Activated CD8-positive, alpha-beta memory T cell treated with anti-CD3 and anti-CD28 coated beads, Interleukin-2, amount 50 U/mL, for 1 hour (primary cell): ENCODE measurements at regions not wholly inside any gene's neighbourhood (a gene's known extent, or its start where the extent isn't known, plus 50 kb on each side); places are given as distances from the start of the nearest gene placed in this dataset.

Experiments
- DNase-seq: peaks from one replicate; pipeline ENCODE4 v3.0.0-alpha.2; 2020; ENCODE audit errors: extremely low read depth

GRCh38 chr2:13010283-13010682, 293.5 kb downstream of the TRIB2 start:
- no peak for DNase-seq

- DNase-seq, result no peak
Observed at GRCh38 chr2:13014783-13015182, 298.0 kb downstream of the TRIB2 start.

GRCh38 chr2:13015532-13016320, 299.0 kb downstream of the TRIB2 start:
- no peak for DNase-seq

GRCh38 chr2:13018490-13018889, 301.8 kb downstream of the TRIB2 start:
- DNase-seq, result no peak

GRCh38 chr2:13019781-13020180, 303.0 kb downstream of the TRIB2 start:
- DNase-seq, result no peak

GRCh38 chr2:13020469-13020868, 303.7 kb downstream of the TRIB2 start:
- no peak for DNase-seq

GRCh38 chr2:13021470-13021957, 304.8 kb downstream of the TRIB2 start:
- DNase-seq, result no peak

GRCh38 chr2:13030606-13031005, 313.9 kb downstream of the TRIB2 start:
- DNase-seq, result no peak

GRCh38 chr2:13034861-13035260, 318.1 kb downstream of the TRIB2 start:
- no peak for DNase-seq

- no peak for DNase-seq
Observed at GRCh38 chr2:13035866-13036265, 319.1 kb downstream of the TRIB2 start.

- no peak for DNase-seq
Observed at GRCh38 chr2:13040043-13040442, 323.3 kb downstream of the TRIB2 start.

- no peak for DNase-seq
Observed at GRCh38 chr2:13046557-13047165, 329.9 kb downstream of the TRIB2 start.

GRCh38 chr2:13050764-13051163, 334.0 kb downstream of the TRIB2 start:
- no peak for DNase-seq

- DNase-seq, result no peak
Observed at GRCh38 chr2:13052547-13052946, 335.8 kb downstream of the TRIB2 start.

- DNase-seq, result no peak
Observed at GRCh38 chr2:13056259-13056843, 339.6 kb downstream of the TRIB2 start.

GRCh38 chr2:13057671-13058070, 340.9 kb downstream of the TRIB2 start:
- DNase-seq, result no peak

GRCh38 chr2:13066676-13067075, 349.9 kb downstream of the TRIB2 start:
- DNase-seq, result no peak

GRCh38 chr2:13067508-13067907, 350.8 kb downstream of the TRIB2 start:
- DNase-seq, result no peak

- no peak for DNase-seq
Observed at GRCh38 chr2:13089971-13090370, 373.2 kb downstream of the TRIB2 start.

GRCh38 chr2:13091455-13091854, 374.7 kb downstream of the TRIB2 start:
- no peak for DNase-seq

- DNase-seq, result no peak
Observed at GRCh38 chr2:13091861-13092378, 375.2 kb downstream of the TRIB2 start.

GRCh38 chr2:13093416-13093991, 376.8 kb downstream of the TRIB2 start:
- no peak for DNase-seq
